HL-60 (cell line): ENCODE measurements at regions not wholly inside any gene's neighbourhood (a gene's known extent, or its start where the extent isn't known, plus 50 kb on each side); places are given as distances from the start of the nearest gene placed in this dataset.
"Not testable (repeated sequence)": the region's sequence is repeated elsewhere in the genome, so short reads cannot be mapped to it uniquely, and the experiment has no call there.

Source experiments
- POLR2AphosphoS5 ChIP-seq: IDR thresholded peaks from 2 replicates; pipeline ENCODE4 v1.6.1; 2012; ENCODE audit warnings: low read depth
- TF ChIP-seq, protein P1 (sequence below): IDR thresholded peaks from one replicate; pipeline ENCODE4 v1.5.1; 2011; ENCODE audit warnings: low read length, control low read depth, inconsistent platforms; ENCODE audit not compliant: insufficient read depth

DNA sequence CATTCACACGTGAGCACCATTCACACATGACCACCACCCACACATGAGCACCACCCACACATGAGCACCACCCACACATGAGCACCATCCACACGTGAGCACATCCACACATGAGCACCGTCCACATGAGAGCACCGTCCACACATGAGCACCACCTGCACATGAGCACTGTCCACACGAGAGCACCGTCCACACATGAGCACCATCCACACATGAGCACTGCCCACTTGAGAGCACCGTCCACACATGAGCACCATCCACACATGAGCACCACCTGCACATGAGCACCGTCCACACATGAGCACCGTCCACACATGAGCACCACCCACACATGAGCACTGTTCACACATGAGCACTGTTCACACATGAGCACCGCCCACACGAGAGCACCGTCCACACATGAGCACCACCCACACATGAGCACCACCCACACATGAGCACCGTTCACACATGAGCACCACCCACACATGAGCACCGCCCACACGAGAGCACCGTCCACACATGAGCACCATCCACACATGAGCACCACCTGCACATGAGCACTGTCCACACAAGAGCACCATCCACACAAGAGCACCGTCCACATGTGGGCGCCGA lies 471.3 kb upstream of the SALL3 start:
- TF ChIP-seq, protein P1, sequence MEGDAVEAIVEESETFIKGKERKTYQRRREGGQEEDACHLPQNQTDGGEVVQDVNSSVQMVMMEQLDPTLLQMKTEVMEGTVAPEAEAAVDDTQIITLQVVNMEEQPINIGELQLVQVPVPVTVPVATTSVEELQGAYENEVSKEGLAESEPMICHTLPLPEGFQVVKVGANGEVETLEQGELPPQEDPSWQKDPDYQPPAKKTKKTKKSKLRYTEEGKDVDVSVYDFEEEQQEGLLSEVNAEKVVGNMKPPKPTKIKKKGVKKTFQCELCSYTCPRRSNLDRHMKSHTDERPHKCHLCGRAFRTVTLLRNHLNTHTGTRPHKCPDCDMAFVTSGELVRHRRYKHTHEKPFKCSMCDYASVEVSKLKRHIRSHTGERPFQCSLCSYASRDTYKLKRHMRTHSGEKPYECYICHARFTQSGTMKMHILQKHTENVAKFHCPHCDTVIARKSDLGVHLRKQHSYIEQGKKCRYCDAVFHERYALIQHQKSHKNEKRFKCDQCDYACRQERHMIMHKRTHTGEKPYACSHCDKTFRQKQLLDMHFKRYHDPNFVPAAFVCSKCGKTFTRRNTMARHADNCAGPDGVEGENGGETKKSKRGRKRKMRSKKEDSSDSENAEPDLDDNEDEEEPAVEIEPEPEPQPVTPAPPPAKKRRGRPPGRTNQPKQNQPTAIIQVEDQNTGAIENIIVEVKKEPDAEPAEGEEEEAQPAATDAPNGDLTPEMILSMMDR: not testable (repeated sequence)
- TF ChIP-seq POLR2AphosphoS5: not testable (repeated sequence)
